Hematopoietic multipotent progenitor cell treated with erythropoietin and hydrocortisone succinate and interleukin-3 and kit ligand, for 4 days (in vitro differentiated cells): ENCODE measurements at regions not wholly inside any gene's neighbourhood (a gene's known extent, or its start where the extent isn't known, plus 50 kb on each side); places are given as distances from the start of the nearest gene placed in this dataset.

Experiments
- DNase-seq: peaks from one replicate; pipeline ENCODE4 v3.0.0-alpha.2; 2015

DNA sequence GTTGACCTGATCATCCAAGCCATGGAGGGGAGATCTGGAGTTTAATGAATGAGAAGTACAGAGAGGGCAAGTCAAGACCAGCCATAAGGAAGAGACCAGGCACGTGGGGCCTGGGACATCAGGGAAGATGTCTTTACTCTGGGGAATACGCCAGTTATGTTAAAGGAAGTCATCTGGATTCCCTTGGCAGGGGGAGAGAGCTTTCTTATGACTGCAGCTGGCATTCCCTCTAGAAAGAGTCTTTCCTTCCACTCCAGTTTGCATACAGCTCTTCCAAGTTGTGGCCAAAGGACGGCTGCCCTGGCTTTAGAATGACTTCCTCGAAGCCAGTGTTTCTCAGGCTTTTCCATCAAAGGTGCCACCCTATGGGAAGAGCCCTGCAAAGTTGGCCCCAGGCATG, 93.6 kb upstream of the AGBL1 start:
- no peak for DNase-seq

DNA sequence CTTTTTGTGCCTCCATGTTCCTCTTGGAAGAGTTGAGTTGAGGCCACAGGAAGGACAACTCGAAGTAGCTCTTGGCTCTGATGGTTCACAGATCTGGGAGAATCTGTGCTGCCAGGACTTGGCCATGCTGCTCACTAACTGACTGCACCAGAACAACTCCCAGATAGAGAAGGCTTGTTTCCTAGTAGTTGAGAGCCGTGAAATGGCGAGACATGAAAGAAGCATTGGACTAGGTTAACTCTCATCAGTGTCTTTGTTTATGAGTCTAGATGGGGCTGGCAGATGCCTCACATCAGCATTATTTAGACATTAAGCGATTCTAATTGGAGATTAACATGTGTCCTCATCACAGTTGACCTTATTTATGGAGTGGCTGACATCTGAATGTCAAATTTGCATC, 92.9 kb upstream of the AGBL1 start:
- no peak for DNase-seq

DNA sequence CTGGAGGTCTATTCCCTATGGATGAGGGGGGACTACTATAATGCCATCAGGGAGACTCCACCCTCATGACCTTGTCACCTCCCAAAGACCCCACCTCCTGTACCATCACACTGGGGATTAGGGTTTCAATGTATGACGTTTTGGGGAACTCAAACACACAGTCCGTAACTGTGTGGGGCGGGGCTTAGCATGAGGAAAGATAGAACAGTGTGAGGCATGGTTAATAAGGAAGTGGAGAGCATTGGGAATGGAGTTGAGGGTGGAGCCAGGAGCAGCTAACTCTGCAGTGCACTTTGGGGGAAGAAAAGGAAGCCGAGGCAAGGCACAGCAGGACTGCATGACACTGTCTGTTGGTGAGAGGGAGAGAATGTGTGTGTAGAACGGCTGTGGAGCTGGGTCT, 90.9 kb upstream of the AGBL1 start:
- no peak for DNase-seq

DNA sequence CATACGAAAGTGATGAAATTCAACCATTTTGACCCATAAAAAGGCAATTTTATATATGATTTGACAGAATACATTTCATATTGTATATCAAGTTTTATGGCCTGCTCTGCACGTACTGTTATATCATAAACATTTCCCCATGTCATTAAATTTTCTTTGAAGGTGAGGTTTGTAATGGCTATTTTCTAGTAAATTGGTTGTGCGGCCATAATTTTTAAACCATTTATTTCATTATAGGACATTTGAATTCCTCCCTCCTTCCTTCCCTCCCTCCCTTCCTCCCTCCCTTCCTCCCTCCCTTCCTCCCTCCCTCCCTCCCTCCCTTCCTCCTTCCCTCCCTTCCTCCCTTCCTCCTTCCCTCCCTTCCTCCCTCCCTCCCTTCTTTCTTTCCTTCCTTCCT, 87.4 kb upstream of the AGBL1 start:
- no peak for DNase-seq

DNA sequence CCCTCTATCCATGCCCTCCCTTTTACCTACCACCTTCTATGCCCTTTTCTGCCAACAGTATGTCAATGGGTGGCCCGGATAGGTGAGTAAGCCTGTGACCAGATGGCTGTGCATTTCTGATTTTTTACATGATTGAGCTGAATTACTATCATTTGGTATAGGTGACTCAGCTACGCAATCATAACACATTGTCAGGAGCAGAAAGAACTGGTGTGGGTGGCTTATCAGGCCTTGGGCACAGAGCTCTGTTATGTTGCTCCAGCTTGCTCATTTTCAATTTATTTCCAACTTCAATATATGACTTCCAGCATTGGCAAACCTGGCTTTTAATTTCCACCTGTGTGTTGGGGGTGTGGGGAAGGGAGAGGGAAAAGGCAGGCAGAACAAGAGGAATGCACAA, 86.6 kb upstream of the AGBL1 start:
- DNase-seq = no peak

DNA sequence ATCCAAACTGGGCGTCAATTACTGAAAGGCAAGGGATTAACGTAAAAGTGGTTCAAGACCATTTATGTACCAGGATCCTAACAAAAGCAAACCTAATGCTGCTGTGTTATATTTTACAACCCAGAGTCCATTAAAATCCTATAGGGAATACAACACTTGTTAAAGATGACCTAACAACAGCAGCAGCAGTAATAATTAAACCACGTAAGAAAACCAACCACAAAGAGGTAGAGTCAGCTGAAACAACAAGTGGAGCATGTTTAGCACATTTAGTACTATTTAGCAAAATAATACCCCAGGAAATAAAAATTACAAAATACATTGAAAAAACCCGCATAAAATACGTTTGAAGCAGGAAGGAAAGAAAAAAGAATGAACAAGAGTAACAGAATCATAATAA, 82.1 kb upstream of the AGBL1 start:
- no peak for DNase-seq

DNA sequence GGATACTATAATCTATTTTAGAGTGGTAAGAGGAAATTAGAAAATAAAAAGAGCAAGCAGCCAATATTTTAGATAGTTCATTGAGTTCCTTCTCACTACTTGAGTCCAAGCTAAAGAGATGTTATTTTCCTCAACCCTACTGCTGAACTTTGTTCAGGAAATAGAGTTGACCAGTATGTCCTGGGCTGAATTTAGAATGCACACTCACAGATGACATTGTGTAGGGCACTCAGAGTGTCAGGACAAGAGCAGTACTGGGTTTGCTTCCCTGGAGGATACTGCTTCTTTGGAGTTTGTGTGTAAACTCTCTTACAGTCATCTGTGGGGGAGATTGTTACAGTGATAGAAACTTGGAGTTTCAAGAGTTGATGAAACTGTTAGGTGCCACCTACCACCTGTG, 80.0 kb upstream of the AGBL1 start:
- DNase-seq = no peak

DNA sequence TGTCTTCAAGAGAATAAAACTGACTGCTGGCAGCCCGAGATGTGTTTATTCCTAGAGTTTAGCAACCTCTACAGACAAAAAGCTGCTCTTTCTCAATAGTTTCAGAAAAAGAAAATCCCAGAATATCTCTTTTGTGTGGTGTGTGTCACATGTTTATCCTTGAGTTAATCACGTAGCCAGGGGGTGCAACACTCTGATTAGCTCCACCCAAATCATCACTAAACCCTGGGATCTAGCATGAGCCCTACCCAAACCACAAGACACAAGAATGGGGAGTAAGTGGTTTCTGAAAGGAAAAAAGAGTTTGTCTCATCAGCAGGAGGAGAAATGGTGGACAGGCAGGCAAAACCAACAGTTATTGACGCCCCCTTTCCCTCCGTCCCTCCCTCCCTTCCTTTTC, 78.5 kb upstream of the AGBL1 start:
- DNase-seq = no peak

DNA sequence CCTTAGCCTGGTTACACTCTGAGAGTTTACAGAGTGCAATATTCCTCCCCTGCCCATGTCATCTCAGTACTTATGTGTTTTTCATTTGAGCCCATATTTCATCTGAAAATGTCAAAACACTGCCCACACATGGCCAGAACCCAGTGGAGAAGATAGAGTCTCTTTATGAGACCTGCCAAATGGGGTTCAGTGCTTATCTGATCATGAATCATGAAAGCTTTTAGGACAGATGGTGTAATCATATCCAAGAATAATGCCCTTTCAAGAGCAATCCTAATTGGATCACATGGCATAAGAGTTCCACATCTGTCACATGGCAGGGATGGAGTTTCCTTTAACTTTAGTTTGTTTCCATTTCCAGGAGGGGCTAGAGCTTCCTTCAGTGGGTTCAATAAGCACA, 77.2 kb upstream of the AGBL1 start:
- no peak for DNase-seq

DNA sequence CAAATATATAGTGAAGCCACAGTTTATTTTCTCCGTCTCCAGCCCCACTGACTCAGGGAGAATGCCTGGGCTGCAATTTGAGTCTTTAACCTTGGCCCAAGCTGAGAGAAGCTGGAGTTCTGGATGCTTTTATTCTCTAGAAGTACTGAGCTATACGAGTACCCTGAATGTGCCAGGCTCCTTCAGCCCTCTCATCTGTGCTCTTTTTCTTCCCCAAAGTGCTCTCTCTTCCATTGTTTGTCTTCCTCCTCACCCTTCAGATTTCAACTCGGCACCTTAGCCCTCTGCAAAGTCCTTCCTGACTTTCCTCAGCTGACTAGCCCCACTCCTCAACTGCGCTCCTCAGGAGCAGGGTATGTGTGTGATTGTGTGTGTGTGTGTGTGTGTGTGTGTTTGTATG, 75.6 kb upstream of the AGBL1 start:
- no peak for DNase-seq

DNA sequence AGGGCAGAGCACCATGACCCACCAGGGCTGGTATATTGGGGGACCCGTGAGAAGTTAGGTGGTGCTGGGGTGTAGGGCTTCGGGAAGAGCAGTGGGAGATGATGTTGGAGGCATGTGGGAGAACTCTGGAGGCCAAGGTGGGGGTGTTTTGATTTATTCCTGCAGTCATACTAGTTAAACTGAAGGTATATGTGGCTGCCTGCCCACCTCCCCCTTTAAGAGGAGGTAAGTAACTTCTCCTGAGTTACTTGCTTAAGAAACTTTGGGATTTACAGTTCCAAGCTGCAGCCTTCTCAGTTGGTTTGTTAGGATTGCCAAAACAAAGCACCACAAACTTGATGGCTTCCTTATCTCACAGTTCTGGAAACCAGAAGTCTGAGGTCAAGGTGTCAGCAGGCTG, 73.1 kb upstream of the AGBL1 start:
- no peak for DNase-seq

DNA sequence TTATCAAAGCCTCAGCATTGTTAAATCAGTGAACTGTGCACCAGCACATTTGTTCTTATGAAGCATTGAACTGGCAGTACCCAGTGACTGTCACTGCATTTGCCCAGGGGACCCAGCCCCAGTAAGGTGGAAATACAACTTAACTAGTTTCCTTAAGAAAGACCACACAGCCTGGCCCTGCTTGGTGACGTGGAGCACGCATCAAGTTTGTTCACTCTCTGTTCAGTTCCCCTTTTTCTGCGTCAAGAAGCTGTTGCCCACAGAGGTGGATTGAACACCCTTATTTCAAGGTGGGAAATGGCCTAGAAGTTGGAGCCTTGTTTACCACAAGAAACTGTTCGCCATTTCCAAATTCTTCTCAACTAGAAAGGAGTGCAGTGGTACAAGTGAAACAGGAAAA, 69.9 kb upstream of the AGBL1 start:
- no peak for DNase-seq

DNA sequence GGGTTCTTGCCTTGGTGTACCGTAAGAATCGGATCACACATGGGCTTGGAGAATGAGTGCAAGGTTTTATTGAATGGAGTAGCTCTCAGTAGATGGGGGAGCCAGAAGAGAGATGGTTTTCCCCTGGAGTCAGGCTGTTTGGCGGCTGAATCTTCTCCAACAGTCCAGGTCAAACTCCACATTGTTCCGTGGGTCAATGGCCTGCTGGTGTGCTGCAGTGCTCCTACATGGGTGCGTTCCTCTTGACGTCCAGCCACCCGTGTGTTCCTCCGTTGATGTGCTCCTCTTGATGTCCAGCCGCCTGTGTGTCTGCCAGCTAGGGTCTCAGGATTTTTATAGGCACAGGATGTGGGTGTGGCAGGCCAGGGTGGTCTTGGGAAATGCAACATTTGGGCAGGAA, 69.3 kb upstream of the AGBL1 start:
- DNase-seq = no peak

DNA sequence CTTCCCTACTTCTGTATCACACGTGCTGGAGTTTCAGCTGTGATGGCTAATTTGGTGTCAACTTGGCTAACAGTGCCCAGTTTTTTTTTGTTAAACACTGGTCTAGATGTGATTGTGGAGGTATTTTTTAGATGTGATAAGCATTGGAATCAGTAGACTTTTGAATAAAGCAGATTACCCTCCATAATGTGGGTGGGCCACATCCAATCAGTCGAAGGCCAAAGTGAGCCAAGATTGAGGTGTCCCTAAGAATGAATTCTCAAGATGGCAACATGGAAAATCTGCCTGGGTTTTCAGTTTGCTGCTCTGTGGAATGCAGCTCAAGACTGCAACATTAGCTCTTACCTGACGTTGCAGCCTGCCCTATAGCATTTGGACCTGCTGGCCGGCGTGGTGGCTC, 68.8 kb upstream of the AGBL1 start:
- no peak for DNase-seq

DNA sequence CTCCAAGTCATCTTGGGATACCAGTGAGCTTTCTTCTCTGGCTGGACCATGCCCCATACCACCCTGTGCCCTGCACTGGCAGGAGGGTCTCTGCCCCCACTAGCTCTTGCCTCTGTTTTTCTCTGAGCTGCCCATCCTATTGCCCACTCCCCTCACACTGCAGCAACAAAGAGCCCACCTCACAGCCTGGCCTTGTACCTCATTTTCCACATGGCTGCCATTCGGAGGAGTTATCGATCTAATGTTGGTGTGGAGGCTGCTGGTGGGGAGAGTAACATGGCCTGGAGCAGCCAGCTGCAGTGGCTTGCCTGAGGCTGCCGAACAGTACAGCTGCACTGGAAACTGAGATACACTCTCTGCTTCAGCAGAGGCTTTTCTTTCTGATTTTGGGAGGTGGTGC, 65.7 kb upstream of the AGBL1 start:
- DNase-seq = no peak

DNA sequence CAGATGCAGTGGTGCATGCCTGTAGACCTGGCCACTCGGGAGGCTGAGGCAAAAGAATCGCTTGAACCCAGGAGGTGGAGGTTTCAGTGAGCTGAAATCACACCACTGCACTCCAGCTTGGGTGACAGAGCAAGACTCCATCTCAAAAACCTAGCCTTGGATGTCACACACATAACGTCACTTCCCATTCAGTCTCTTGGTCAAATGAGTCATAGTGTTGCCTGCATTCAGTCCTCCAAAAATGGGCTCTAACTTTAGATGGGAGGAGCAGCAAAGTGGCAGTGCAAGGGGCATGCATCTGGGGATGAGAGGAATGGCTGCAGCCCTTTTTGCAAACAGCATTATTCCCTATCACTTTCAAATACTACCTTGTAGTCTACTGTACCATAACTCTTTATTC, 62.9 kb upstream of the AGBL1 start:
- no peak for DNase-seq

DNA sequence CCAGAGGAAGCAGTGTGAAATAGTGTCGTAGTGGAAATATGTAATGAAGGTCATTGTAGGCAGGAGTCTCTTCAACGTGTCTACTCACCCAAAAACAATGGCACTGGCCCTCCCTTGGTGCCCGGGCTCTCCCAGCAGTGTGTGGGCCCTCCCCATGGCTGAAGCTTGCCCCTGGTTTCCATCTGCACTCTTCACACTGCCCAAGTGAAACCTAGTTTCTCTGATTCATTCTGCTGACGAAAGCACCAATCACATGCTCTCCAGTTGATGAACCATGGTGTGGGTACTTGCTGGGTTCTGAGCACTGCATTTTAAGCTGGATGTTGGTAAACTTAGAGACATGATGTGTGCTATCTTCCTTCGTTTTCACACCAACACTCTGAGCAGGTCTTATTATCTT, 61.0 kb upstream of the AGBL1 start:
- no peak for DNase-seq

DNA sequence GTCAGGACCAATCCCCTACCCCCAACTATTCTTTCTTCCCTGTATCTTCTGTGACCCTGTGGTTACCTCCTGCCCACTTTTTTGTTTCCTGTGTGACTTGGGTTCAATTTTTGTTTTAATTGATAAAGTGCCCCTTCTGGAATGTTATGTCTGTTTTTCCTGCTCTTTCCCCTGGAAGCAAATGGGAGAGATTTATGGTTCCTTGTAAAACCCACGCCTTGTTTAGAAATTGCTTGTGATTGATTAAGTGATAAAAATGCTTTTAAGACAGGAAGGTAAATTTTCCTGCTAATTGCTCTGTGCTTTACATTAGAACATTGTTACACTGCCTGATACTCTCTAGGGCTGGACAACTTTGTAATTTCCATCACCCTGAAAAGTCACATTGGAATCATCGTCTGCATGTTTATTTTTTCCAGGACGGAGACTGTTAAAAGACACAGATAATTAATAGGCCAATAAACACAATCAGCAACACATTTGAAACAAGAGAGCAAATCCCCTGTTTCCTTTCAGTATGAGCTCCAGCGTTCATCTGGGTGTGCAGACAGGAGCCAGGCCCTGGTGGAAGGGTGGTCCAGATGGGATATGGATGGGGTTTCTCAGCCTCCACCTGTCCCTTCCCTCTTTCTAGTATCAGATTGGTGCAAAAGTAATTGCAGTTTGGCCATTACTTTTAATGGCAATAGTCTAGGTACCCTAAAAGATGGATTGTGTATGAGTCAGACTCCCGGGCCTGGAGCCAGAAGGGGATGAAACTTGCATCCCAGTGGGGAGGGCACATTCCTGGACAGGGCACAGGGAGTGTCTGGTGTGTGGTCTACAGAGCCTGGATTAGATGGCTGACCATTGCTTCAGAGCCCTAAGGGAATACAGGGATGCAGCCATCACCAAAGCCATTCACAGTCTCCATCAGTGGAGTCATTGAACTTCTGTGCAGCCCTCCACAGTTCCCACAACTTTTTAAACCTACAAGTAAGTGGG, 58.1 kb upstream of the AGBL1 start:
- no peak for DNase-seq

DNA sequence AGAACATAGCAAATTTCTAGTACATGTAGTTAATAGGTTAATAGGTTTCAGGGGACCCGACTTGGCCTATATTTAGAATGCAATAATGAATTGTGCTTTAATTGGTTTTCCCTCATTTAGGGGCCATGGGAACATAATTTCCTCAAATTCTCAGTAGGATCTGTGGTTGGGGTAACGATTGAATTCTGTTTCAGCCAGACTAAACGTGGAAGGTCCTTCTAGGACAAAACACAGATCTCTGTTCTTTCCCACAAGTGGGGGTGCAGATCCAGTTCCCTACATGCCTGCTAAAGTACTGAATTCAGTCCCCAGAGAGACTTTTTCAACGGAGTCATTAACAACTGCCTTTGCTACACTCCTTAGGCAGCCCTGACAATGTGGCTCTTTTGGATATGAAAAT, 50.7 kb upstream of the AGBL1 start:
- no peak for DNase-seq
